IMR-90 (cell line): ENCODE measurements at regions not wholly inside any gene's neighbourhood (a gene's known extent, or its start where the extent isn't known, plus 50 kb on each side); places are given as distances from the start of the nearest gene placed in this dataset.

ENCODE experiments used
- ATAC-seq: fragments of 200-7000 bp; cut with Tn5 transposase; 2 replicates; pipeline ENCODE4 v1.9.1; 2020; ENCODE audit warnings: low read depth, mild to moderate bottlenecking, moderate library complexity
- BruUV-seq: library from RNA; stranded (reverse); fragments of 400-500 nt; replicated peaks from 2 replicates; lab custom pipeline; 2021; lab: Mats Ljungman, UMichigan
- CTCF ChIA-PET: fragments of 300-600 bp; formaldehyde crosslinking; extraction: SDS; loops from one replicate; lab custom pipeline; 2021; ENCODE audit warnings: antibody characterized with exemption; lab: Yijun Ruan, JAX
- POLR2A ChIA-PET: fragments of 300-600 bp; sonication (Branson Sonifier 250); formaldehyde crosslinking; loops from one replicate; lab custom pipeline; 2022; ENCODE audit warnings: antibody characterized with exemption; ENCODE audit not compliant: unreplicated experiment; lab: Charles Lee
- DNase-seq: peaks from one replicate; pipeline ENCODE4 v3.0.0; 2013
- H2AFZ ChIP-seq: replicated peaks from 2 replicates; pipeline ENCODE3; 2013; ENCODE audit warnings: low read length, mild to moderate bottlenecking; ENCODE audit not compliant: poor library complexity
- H2AK5ac ChIP-seq: 2 replicates; pipeline ENCODE4 v1.6.1; 2013; ENCODE audit warnings: low read depth, low read length, inconsistent platforms
- H2AK9ac ChIP-seq: replicated peaks from 2 replicates; pipeline ENCODE3; 2013; ENCODE audit warnings: mild to moderate bottlenecking, low read depth, low read length, moderate library complexity; ENCODE audit not compliant: poor library complexity
- H2BK120ac ChIP-seq: 2 replicates; pipeline ENCODE4 v1.6.1; 2013; ENCODE audit warnings: low read depth, low read length, inconsistent platforms
- H2BK15ac ChIP-seq: 3 replicates; pipeline ENCODE4 v1.6.1; 2013; ENCODE audit warnings: low read depth, low read length, inconsistent platforms
- H2BK20ac ChIP-seq: 2 replicates; pipeline ENCODE4 v1.6.1; 2013; ENCODE audit warnings: low read depth, mild to moderate bottlenecking, inconsistent platforms, low read length, moderate library complexity
- H2BK5ac ChIP-seq: 2 replicates; pipeline ENCODE4 v1.6.1; 2013; ENCODE audit warnings: mild to moderate bottlenecking, low read depth, low read length, inconsistent platforms; ENCODE audit not compliant: poor library complexity, severe bottlenecking
- H3K14ac ChIP-seq: replicated peaks from 2 replicates; pipeline ENCODE4 v1.6.1; 2013; ENCODE audit warnings: low read depth, low read length, inconsistent platforms
- H3K18ac ChIP-seq: 2 replicates; pipeline ENCODE4 v1.6.1; 2013; ENCODE audit warnings: low read depth, low read length, control low read depth
- H3K23ac ChIP-seq: 2 replicates; pipeline ENCODE4 v1.6.1; 2013; ENCODE audit warnings: low read depth, low read length, inconsistent platforms
- H3K27ac ChIP-seq: 2 replicates; pipeline ENCODE4 v1.5.1; 2013; ENCODE audit warnings: mild to moderate bottlenecking, control low read depth, low read length; ENCODE audit not compliant: insufficient read depth
- H3K27me3 ChIP-seq: 2 replicates; pipeline ENCODE4 v1.6.1; 2013; ENCODE audit warnings: low read length; ENCODE audit not compliant: control insufficient read depth, insufficient read depth
- H3K36me3 ChIP-seq: 2 replicates; pipeline ENCODE4 v1.6.1; 2013; ENCODE audit warnings: low read length, mixed read lengths; ENCODE audit not compliant: control insufficient read depth, insufficient read depth
- H3K4ac ChIP-seq: 2 replicates; pipeline ENCODE4 v1.6.1; 2013; ENCODE audit warnings: low read depth, low read length, inconsistent platforms
- H3K4me1 ChIP-seq: 2 replicates; pipeline ENCODE4 v1.6.1; 2013; ENCODE audit warnings: low read length, mixed read lengths; ENCODE audit not compliant: control insufficient read depth, insufficient read depth
- H3K4me2 ChIP-seq: 2 replicates; pipeline ENCODE4 v1.6.1; 2013; ENCODE audit warnings: low read depth, mild to moderate bottlenecking, control low read depth, low read length, moderate library complexity
- H3K4me3 ChIP-seq: 2 replicates; pipeline ENCODE4 v1.5.1; 2013; ENCODE audit warnings: low read depth, mild to moderate bottlenecking, control low read depth, low read length, moderate library complexity; ENCODE audit not compliant: insufficient read depth
- H3K56ac ChIP-seq: 2 replicates; pipeline ENCODE4 v1.6.1; 2013; ENCODE audit warnings: low read length, inconsistent platforms; ENCODE audit not compliant: insufficient read depth; ENCODE audit errors: extremely low read depth
- H3K79me1 ChIP-seq, 2 experiments: 2 replicates each; pipeline ENCODE4 v1.6.1; 2013; ENCODE audit warnings: low read length in 2 of 2, inconsistent platforms in 1 of 2, low read depth in 1 of 2
- H3K9ac ChIP-seq: 2 replicates; pipeline ENCODE4 v1.6.1; 2013; ENCODE audit warnings: low read depth, low read length, control low read depth
- H3K9me1 ChIP-seq: 2 replicates; pipeline ENCODE4 v1.6.1; 2013; ENCODE audit warnings: low read length, inconsistent platforms; ENCODE audit not compliant: insufficient read depth
- H3K9me3 ChIP-seq: 2 replicates; pipeline ENCODE4 v1.6.1; 2013; ENCODE audit warnings: low read length; ENCODE audit not compliant: control insufficient read depth, insufficient read depth
- H4K20me1 ChIP-seq: 2 replicates; pipeline ENCODE4 v1.6.1; 2013; ENCODE audit warnings: low read length, inconsistent platforms; ENCODE audit not compliant: insufficient read depth
- H4K5ac ChIP-seq: 2 replicates; pipeline ENCODE4 v1.6.1; 2013; ENCODE audit warnings: mild to moderate bottlenecking, low read depth, low read length, control low read depth
- H4K8ac ChIP-seq, 2 experiments: 2 replicates each; pipeline ENCODE4 v1.6.1; 2013; ENCODE audit warnings: low read depth in 2 of 2, low read length in 2 of 2, control low read depth in 1 of 2, inconsistent platforms in 1 of 2
- H4K91ac ChIP-seq: 2 replicates; pipeline ENCODE4 v1.6.1; 2013; ENCODE audit warnings: low read depth, low read length, inconsistent platforms; ENCODE audit not compliant: insufficient read depth
- BHLHE40 ChIP-seq: fragments of 150-350 bp; IDR thresholded peaks from 2 replicates; pipeline ENCODE4 v1.6.1; 2016; ENCODE audit warnings: mild to moderate bottlenecking, low read depth, low read length
- CEBPB ChIP-seq: IDR thresholded peaks from 2 replicates; pipeline ENCODE4 v1.6.1; 2012; ENCODE audit warnings: low read depth, low read length, improper control_type of control experiment
- CHD1 ChIP-seq: IDR thresholded peaks from 2 replicates; pipeline ENCODE4 v1.6.1; 2012; ENCODE audit warnings: low read depth, low read length, improper control_type of control experiment
- FOS ChIP-seq: fragments of 150-350 bp; IDR thresholded peaks from 2 replicates; pipeline ENCODE4 v1.6.1; 2016; ENCODE audit warnings: low read depth, low read length
- MAFK ChIP-seq: IDR thresholded peaks from 2 replicates; pipeline ENCODE4 v1.6.1; 2012; ENCODE audit warnings: low read depth, low read length, improper control_type of control experiment
- MAZ ChIP-seq: IDR thresholded peaks from 2 replicates; pipeline ENCODE4 v1.6.1; 2012; ENCODE audit warnings: low read depth, mild to moderate bottlenecking, low read length, improper control_type of control experiment, moderate library complexity, borderline replicate concordance
- MXI1 ChIP-seq: IDR thresholded peaks from 2 replicates; pipeline ENCODE4 v1.6.1; 2012; ENCODE audit warnings: low read depth, mild to moderate bottlenecking, low read length, moderate library complexity, borderline replicate concordance
- NFE2L2 ChIP-seq: fragments of 150-350 bp; IDR thresholded peaks from 2 replicates; pipeline ENCODE4 v1.6.1; 2016; ENCODE audit warnings: low read depth, mild to moderate bottlenecking, low read length
- POLR2A ChIP-seq: IDR thresholded peaks from 2 replicates; pipeline ENCODE4 v1.6.1; 2012; ENCODE audit warnings: mild to moderate bottlenecking, low read depth, low read length
- RAD21 ChIP-seq: IDR thresholded peaks from 2 replicates; pipeline ENCODE4 v1.6.1; 2012; ENCODE audit warnings: low read length, improper control_type of control experiment
- RCOR1 ChIP-seq: IDR thresholded peaks from 2 replicates; pipeline ENCODE4 v1.6.1; 2012; ENCODE audit warnings: mild to moderate bottlenecking, low read length, improper control_type of control experiment; ENCODE audit not compliant: insufficient replicate concordance
- RFX5 ChIP-seq: IDR thresholded peaks from 2 replicates; pipeline ENCODE4 v1.8.0; 2012; ENCODE audit warnings: low read depth, mild to moderate bottlenecking, low read length, moderate library complexity
- SMC3 ChIP-seq: fragments of 150-350 bp; IDR thresholded peaks from 2 replicates; pipeline ENCODE4 v1.6.1; 2016; ENCODE audit warnings: low read depth, mild to moderate bottlenecking, antibody characterized with exemption, low read length, moderate library complexity
- WGBS, 2 experiments: methylation state at CpG; one replicate each; pipeline versions ENCODE4 v1.1.5 to v1.1.7; 2013; ENCODE audit warnings: missing lambda C conversion rate in 2 of 2; ENCODE audit not compliant: insufficient read length in 1 of 2; ENCODE audit errors: extremely low coverage in 2 of 2; 5-methylcytosine and 5-hydroxymethylcytosine counted together
- dilution Hi-C: fragments of 300-500 bp; cut with HindIII; formaldehyde crosslinking; loops from one replicate; pipeline ENCODE4 v1.14.3; 2018; ENCODE audit warnings: low sequenced_read_pairs; ENCODE audit not compliant: unreplicated experiment
- in situ Hi-C: fragments of 300-500 bp; cut with MboI; formaldehyde crosslinking; loops from 3 replicates; pipeline ENCODE4 v1.14.3; 2019; ENCODE audit warnings: low sequenced_read_pairs, inconsistent platforms, mixed read lengths
- intact Hi-C: fragments of 100-400 bp; cut with micrococcal nuclease; formaldehyde crosslinking; loops from 2 replicates; pipeline ENCODE4 v1.10.0; 2022
- TF ChIP-seq, protein P1 (sequence below): fragments of 150-350 bp; IDR thresholded peaks from 2 replicates; pipeline ENCODE4 v1.6.1; 2016; ENCODE audit warnings: low read depth, mild to moderate bottlenecking, low read length, moderate library complexity, borderline replicate concordance
- TF ChIP-seq, protein P2 (sequence below): conservative IDR thresholded peaks from 2 replicates; pipeline ENCODE4 v1.5.1; 2012; ENCODE audit warnings: mild to moderate bottlenecking, low read depth, low read length, improper control_type of control experiment
- TF ChIP-seq, protein P3 (sequence below): fragments of 150-350 bp; IDR thresholded peaks from 2 replicates; pipeline ENCODE4 v1.6.1; 2017; ENCODE audit warnings: mild to moderate bottlenecking, antibody characterized with exemption, low read length, low read depth

DNA sequence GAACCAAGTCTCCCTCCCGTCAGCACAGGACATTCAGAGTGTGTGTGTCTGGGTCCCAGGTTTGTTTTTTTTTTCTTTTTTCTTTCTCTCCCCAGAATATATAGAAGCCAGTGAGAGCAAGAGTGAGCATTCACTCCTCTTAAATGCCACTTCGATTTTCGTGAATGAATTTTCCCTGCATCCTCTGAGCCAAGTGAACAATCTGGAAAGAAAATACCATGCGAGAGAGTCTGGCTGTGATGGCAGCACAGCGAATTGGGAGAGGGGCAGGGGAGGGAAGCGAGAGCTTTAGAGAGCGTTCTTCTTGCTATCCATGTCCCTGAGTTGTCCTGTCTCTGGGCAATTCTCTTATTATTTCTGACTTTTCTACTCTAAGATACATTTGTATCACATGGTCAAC lies 76.0 kb upstream of the RAB3GAP2 start:
- DNase-seq (no peak), ATAC-seq (no peak)
- Histone ChIP-seq H3K9me1 (no peaks in the 10 kb centered on the region), H3K79me1 (no peaks in the 10 kb centered on the region), H4K20me1 (no peaks in the 10 kb centered on the region), H4K8ac (no peak overlapping the region), H4K5ac (no peak overlapping the region), H2BK15ac (no peak overlapping the region), H3K4ac (no peak overlapping the region), H3K14ac (no peak overlapping the region), H3K9ac (no peak overlapping the region), H3K4me1 (no peaks in the 10 kb centered on the region), H2BK5ac (no peak overlapping the region), H2BK20ac (no peak overlapping the region), H2AK5ac (no peak overlapping the region), H3K36me3 (no peaks in the 10 kb centered on the region), H2AK9ac (no peak overlapping the region), H2BK120ac (no peak overlapping the region), H4K91ac (no peak overlapping the region), H3K4me2 (no peak overlapping the region), H3K56ac (no peak overlapping the region), H3K27ac (no peak overlapping the region), H3K18ac (no peak overlapping the region), H3K9me3 (no peaks in the 10 kb centered on the region), H2AFZ (no peak overlapping the region), H3K27me3 (no peaks in the 10 kb centered on the region; the same call in 1 of the 2 replicates), H3K4me3 (no peak overlapping the region), H3K23ac (no peak overlapping the region)
- TF ChIP-seq, protein P1, sequence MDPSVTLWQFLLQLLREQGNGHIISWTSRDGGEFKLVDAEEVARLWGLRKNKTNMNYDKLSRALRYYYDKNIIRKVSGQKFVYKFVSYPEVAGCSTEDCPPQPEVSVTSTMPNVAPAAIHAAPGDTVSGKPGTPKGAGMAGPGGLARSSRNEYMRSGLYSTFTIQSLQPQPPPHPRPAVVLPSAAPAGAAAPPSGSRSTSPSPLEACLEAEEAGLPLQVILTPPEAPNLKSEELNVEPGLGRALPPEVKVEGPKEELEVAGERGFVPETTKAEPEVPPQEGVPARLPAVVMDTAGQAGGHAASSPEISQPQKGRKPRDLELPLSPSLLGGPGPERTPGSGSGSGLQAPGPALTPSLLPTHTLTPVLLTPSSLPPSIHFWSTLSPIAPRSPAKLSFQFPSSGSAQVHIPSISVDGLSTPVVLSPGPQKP: no peak
- TF ChIP-seq FOS: no peak
- no peak for TF ChIP-seq MXI1
- TF ChIP-seq MAFK: no peak
- TF ChIP-seq, protein P2, sequence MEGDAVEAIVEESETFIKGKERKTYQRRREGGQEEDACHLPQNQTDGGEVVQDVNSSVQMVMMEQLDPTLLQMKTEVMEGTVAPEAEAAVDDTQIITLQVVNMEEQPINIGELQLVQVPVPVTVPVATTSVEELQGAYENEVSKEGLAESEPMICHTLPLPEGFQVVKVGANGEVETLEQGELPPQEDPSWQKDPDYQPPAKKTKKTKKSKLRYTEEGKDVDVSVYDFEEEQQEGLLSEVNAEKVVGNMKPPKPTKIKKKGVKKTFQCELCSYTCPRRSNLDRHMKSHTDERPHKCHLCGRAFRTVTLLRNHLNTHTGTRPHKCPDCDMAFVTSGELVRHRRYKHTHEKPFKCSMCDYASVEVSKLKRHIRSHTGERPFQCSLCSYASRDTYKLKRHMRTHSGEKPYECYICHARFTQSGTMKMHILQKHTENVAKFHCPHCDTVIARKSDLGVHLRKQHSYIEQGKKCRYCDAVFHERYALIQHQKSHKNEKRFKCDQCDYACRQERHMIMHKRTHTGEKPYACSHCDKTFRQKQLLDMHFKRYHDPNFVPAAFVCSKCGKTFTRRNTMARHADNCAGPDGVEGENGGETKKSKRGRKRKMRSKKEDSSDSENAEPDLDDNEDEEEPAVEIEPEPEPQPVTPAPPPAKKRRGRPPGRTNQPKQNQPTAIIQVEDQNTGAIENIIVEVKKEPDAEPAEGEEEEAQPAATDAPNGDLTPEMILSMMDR: no peak
- TF ChIP-seq CHD1: no peak
- no peak for TF ChIP-seq NFE2L2
- TF ChIP-seq RCOR1: no peak
- no peak for TF ChIP-seq POLR2A
- TF ChIP-seq RAD21: no peak
- TF ChIP-seq, protein P3, sequence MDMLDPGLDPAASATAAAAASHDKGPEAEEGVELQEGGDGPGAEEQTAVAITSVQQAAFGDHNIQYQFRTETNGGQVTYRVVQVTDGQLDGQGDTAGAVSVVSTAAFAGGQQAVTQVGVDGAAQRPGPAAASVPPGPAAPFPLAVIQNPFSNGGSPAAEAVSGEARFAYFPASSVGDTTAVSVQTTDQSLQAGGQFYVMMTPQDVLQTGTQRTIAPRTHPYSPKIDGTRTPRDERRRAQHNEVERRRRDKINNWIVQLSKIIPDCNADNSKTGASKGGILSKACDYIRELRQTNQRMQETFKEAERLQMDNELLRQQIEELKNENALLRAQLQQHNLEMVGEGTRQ: no peak
- no peak for TF ChIP-seq CEBPB
- TF ChIP-seq MAZ: no peak
- TF ChIP-seq BHLHE40: no peak
- TF ChIP-seq RFX5: no peak
- TF ChIP-seq SMC3: no peak
- BruUV-seq: no TSS peak
- ChIA-PET POLR2A (no interaction called here), CTCF (no interaction called here)
- in situ Hi-C loops (no loop called here), intact Hi-C loops (loop anchor here (5.0 kb wide), 1 partner anchor 51 kb away; no protein-coding TSS in a partner anchor), dilution Hi-C loops (no loop called here)
- no CpG with 5 or more reads among the region's 7 CpGs for WGBS, 2 experiments
